ENCODE measurements at regions not wholly inside any gene's neighbourhood (a gene's known extent, or its start where the extent isn't known, plus 50 kb on each side); places are given as distances from the start of the nearest gene placed in this dataset.

GRCh38 chr5:104024538-104024937 lies 461.9 kb upstream of the NUDT12 start:
- Histone ChIP-seq H3K9me3 (ENCODE audit: low read depth, low read length, poor library complexity, severe bottlenecking) (no peaks in the 10 kb centered on the region), H3K36me3 (ENCODE audit: insufficient read depth, low read length, poor library complexity, severe bottlenecking) (no peaks in the 10 kb centered on the region), H3K4me1 (ENCODE audit: insufficient read depth, low read length, poor library complexity, severe bottlenecking) (no peaks in the 10 kb centered on the region), H3K27ac (ENCODE audit: low read depth, low read length, poor library complexity, severe bottlenecking) (no peak overlapping the region), H3K27me3 (replicated peaks; ENCODE audit: insufficient read depth, low read depth, low read length, poor library complexity) (no peaks in the 10 kb centered on the region), H3K4me3 (ENCODE audit: low read depth, low read length, poor library complexity, severe bottlenecking) (no peak overlapping the region)
- POLR2A ChIA-PET (ENCODE audit: low non-redundant PET): interaction anchor here (0.7 kb wide), 1 partner anchor 1288 kb away, joined by 4 read pairs; no protein-coding TSS in a partner anchor
- intact Hi-C loops (cut with micrococcal nuclease; ENCODE audit: unreplicated experiment): no loop called here
- CTCF ChIA-PET: no interaction called here
- no peak for TF ChIP-seq EZH2 (IDR thresholded peaks at IDR 0.05; ENCODE audit: borderline replicate concordance, low read depth, low read length, poor library complexity, severe bottlenecking)
- TF ChIP-seq CTCF (conservative IDR thresholded peaks at IDR 0.05; ENCODE audit: low read depth, low read length): no peak
- BruUV-seq (replicated peaks): no TSS peak
- no peak for DNase-seq (ENCODE audit: low spot score)

- ChIA-PET POLR2A (ENCODE audit: low non-redundant PET) (no interaction called here), CTCF (no interaction called here)
- H3K27ac ChIP-seq (ENCODE audit: low read depth, low read length, poor library complexity, severe bottlenecking): no peak overlapping the region
- peaks cover 8% of the 10 kb centered on the region for H3K9me3 ChIP-seq (ENCODE audit: low read depth, low read length, poor library complexity, severe bottlenecking)
- H3K27me3 ChIP-seq (replicated peaks; ENCODE audit: insufficient read depth, low read depth, low read length, poor library complexity): no peaks in the 10 kb centered on the region
- H3K4me1 ChIP-seq (ENCODE audit: insufficient read depth, low read length, poor library complexity, severe bottlenecking): no peaks in the 10 kb centered on the region
- intact Hi-C loops (cut with micrococcal nuclease; ENCODE audit: unreplicated experiment): no loop called here
- no peak overlapping the region for H3K4me3 ChIP-seq (ENCODE audit: low read depth, low read length, poor library complexity, severe bottlenecking)
- TF ChIP-seq EZH2 (IDR thresholded peaks at IDR 0.05; ENCODE audit: borderline replicate concordance, low read depth, low read length, poor library complexity, severe bottlenecking): no peak
- no peak for TF ChIP-seq CTCF (conservative IDR thresholded peaks at IDR 0.05; ENCODE audit: low read depth, low read length)
- BruUV-seq (replicated peaks): no TSS peak
- no peaks in the 10 kb centered on the region for H3K36me3 ChIP-seq (ENCODE audit: insufficient read depth, low read length, poor library complexity, severe bottlenecking)
- DNase-seq (ENCODE audit: low spot score): no peak
Observed at GRCh38 chr5:104023739-104024138, 461.1 kb upstream of the NUDT12 start.

GRCh38 chr5:104019956-104020355 lies 457.4 kb upstream of the NUDT12 start:
- Histone ChIP-seq H3K9me3 (ENCODE audit: low read depth, low read length, poor library complexity, severe bottlenecking) (peaks cover 20% of the 10 kb centered on the region), H3K27me3 (replicated peaks; ENCODE audit: insufficient read depth, low read depth, low read length, poor library complexity) (no peaks in the 10 kb centered on the region), H3K4me1 (ENCODE audit: insufficient read depth, low read length, poor library complexity, severe bottlenecking) (no peaks in the 10 kb centered on the region), H3K27ac (ENCODE audit: low read depth, low read length, poor library complexity, severe bottlenecking) (no peak overlapping the region), H3K36me3 (ENCODE audit: insufficient read depth, low read length, poor library complexity, severe bottlenecking) (no peaks in the 10 kb centered on the region), H3K4me3 (ENCODE audit: low read depth, low read length, poor library complexity, severe bottlenecking) (no peak overlapping the region)
- BruUV-seq (replicated peaks): no TSS peak
- POLR2A ChIA-PET (ENCODE audit: low non-redundant PET): no interaction called here
- DNase-seq (ENCODE audit: low spot score): no peak
- intact Hi-C loops (cut with micrococcal nuclease; ENCODE audit: unreplicated experiment): no loop called here
- CTCF ChIA-PET: no interaction called here
- no peak for TF ChIP-seq CTCF (conservative IDR thresholded peaks at IDR 0.05; ENCODE audit: low read depth, low read length)
- TF ChIP-seq EZH2 (IDR thresholded peaks at IDR 0.05; ENCODE audit: borderline replicate concordance, low read depth, low read length, poor library complexity, severe bottlenecking): no peak

Measured in A673 (cell line).